Mesothelial cell of epicardium (in vitro differentiated cells): ENCODE measurements at regions not wholly inside any gene's neighbourhood (a gene's known extent, or its start where the extent isn't known, plus 50 kb on each side); places are given as distances from the start of the nearest gene placed in this dataset.

Source experiments
- DNase-seq, 2 experiments: peaks; one replicate each; pipeline ENCODE4 v3.0.0; 2021; ENCODE audit warnings: low spot score in 2 of 2; ENCODE audit not compliant: unreplicated experiment in 2 of 2
- H3K27ac Mint-ChIP-seq: 2 replicates; pipeline ENCODE4 v1.8.0; 2021; ENCODE audit warnings: mixed read lengths
- H3K27me3 Mint-ChIP-seq: 2 replicates; pipeline ENCODE4 v1.8.0; 2021; ENCODE audit warnings: low read depth, mixed read lengths
- H3K36me3 Mint-ChIP-seq: 2 replicates; pipeline ENCODE4 v1.8.0; 2021; ENCODE audit warnings: mixed read lengths
- H3K4me1 Mint-ChIP-seq: 2 replicates; pipeline ENCODE4 v1.8.0; 2021; ENCODE audit warnings: mixed read lengths
- H3K4me3 Mint-ChIP-seq: 2 replicates; pipeline ENCODE4 v1.8.0; 2021; ENCODE audit warnings: mild to moderate bottlenecking, moderate library complexity, mixed read lengths
- H3K9me3 Mint-ChIP-seq: 2 replicates; pipeline ENCODE4 v1.8.0; 2021; ENCODE audit warnings: mixed read lengths
- CTCF ChIP-seq: fragments of 200-600 bp; sonication (generic); IDR thresholded peaks from one replicate; pipeline ENCODE4 v1.5.0; 2021; ENCODE audit warnings: antibody characterized with exemption; ENCODE audit not compliant: unreplicated experiment

GRCh38 chr3:106215047-106215446, 346.2 kb upstream of the CBLB start:
- H3K4me1 Mint-ChIP-seq, result peaks cover 31% of the 10 kb centered on the region
- H3K4me3 Mint-ChIP-seq, result no peak overlapping the region
- peaks cover 29% of the 10 kb centered on the region for H3K9me3 Mint-ChIP-seq
- peaks cover 17% of the 10 kb centered on the region for H3K36me3 Mint-ChIP-seq
- DNase-seq, result no peak
- no peak for TF ChIP-seq CTCF
- H3K27ac Mint-ChIP-seq, result no peak overlapping the region
- H3K27me3 Mint-ChIP-seq, result no peaks in the 10 kb centered on the region

- H3K9me3 Mint-ChIP-seq, result peaks cover 56% of the 10 kb centered on the region
Measured at GRCh38 chr3:106217745-106218144, 348.9 kb upstream of the CBLB start.

GRCh38 chr3:106227068-106227467, 358.3 kb upstream of the CBLB start:
- no peaks in the 10 kb centered on the region for H3K27me3 Mint-ChIP-seq
- H3K9me3 Mint-ChIP-seq, result peaks cover 40% of the 10 kb centered on the region
- peaks cover 23% of the 10 kb centered on the region for H3K36me3 Mint-ChIP-seq
- TF ChIP-seq CTCF, result no peak
- no peak overlapping the region for H3K4me3 Mint-ChIP-seq
- no peak overlapping the region for H3K27ac Mint-ChIP-seq
- no peak for DNase-seq
- peaks cover 3% of the 10 kb centered on the region for H3K4me1 Mint-ChIP-seq

More at GRCh38 chr3:106217745-106218144, 348.9 kb upstream of the CBLB start:
- Mint-ChIP-seq H3K27me3 (no peaks in the 10 kb centered on the region), H3K27ac (no peak overlapping the region), H3K4me1 (peaks cover 10% of the 10 kb centered on the region), H3K4me3 (no peak overlapping the region), H3K36me3 (peaks cover 38% of the 10 kb centered on the region)
- no peak for TF ChIP-seq CTCF
- no peak for DNase-seq

GRCh38 chr3:106228271-106228670, 359.5 kb upstream of the CBLB start:
- H3K4me3 Mint-ChIP-seq, result no peak overlapping the region
- DNase-seq, result no peak
- no peak for TF ChIP-seq CTCF
- H3K36me3 Mint-ChIP-seq, result peaks cover 15% of the 10 kb centered on the region
- no peak overlapping the region for H3K27ac Mint-ChIP-seq
- peaks cover 33% of the 10 kb centered on the region for H3K9me3 Mint-ChIP-seq
- peaks cover 5% of the 10 kb centered on the region for H3K4me1 Mint-ChIP-seq
- H3K27me3 Mint-ChIP-seq, result no peaks in the 10 kb centered on the region

GRCh38 chr3:106229495-106230278, 360.9 kb upstream of the CBLB start:
- H3K27me3 Mint-ChIP-seq, result no peaks in the 10 kb centered on the region
- peaks cover 28% of the 10 kb centered on the region for H3K9me3 Mint-ChIP-seq
- DNase-seq, result no peak
- no peak overlapping the region for H3K27ac Mint-ChIP-seq
- H3K4me3 Mint-ChIP-seq, result no peak overlapping the region
- no peak for TF ChIP-seq CTCF
- peaks cover 5% of the 10 kb centered on the region for H3K4me1 Mint-ChIP-seq
- peaks cover 11% of the 10 kb centered on the region for H3K36me3 Mint-ChIP-seq

GRCh38 chr3:106231086-106231485, 362.3 kb upstream of the CBLB start:
- Mint-ChIP-seq H3K4me1 (peaks cover 5% of the 10 kb centered on the region), H3K27ac (no peak overlapping the region)

More at GRCh38 chr3:106231086-106231485, 362.3 kb upstream of the CBLB start:
- peaks cover 22% of the 10 kb centered on the region for H3K9me3 Mint-ChIP-seq
- TF ChIP-seq CTCF, result no peak
- no peaks in the 10 kb centered on the region for H3K27me3 Mint-ChIP-seq
- H3K4me3 Mint-ChIP-seq, result no peak overlapping the region
- DNase-seq, result no peak
- peaks cover 6% of the 10 kb centered on the region for H3K36me3 Mint-ChIP-seq
